GM12878 (cell line): ENCODE measurements at regions not wholly inside any gene's neighbourhood (a gene's known extent, or its start where the extent isn't known, plus 50 kb on each side); places are given as distances from the start of the nearest gene placed in this dataset.

Experiments
- ATAC-seq: fragments of 200-7000 bp; cut with Tn5 transposase; 3 replicates; pipeline ENCODE4 v1.9.1; 2020; ENCODE audit warnings: mild to moderate bottlenecking, moderate library complexity
- BruUV-seq: library from RNA; stranded (reverse); fragments of 400-500 nt; replicated peaks from 2 replicates; lab custom pipeline; 2021; lab: Mats Ljungman, UMichigan
- CTCF ChIA-PET: fragments of 300-600 bp; sonication (Branson Sonifier 250); formaldehyde crosslinking; extraction: SDS; loops from one replicate; lab custom pipeline; 2021; ENCODE audit warnings: inconsistent platforms; lab: Yijun Ruan, JAX
- POLR2A ChIA-PET: fragments of 350-600 bp; formaldehyde crosslinking; extraction: SDS; loops from one replicate; lab custom pipeline; 2021; ENCODE audit warnings: inconsistent platforms; lab: Charles Lee
- RAD21 ChIA-PET: fragments of 300-600 bp; sonication (Branson Sonifier 250); formaldehyde crosslinking; loops from one replicate; lab custom pipeline; 2023; ENCODE audit warnings: antibody characterized with exemption; ENCODE audit not compliant: unreplicated experiment; lab: Charles Lee
- SMC1A ChIA-PET: fragments of 300-600 bp; sonication (Branson Sonifier 250); formaldehyde crosslinking; loops from one replicate; lab custom pipeline; 2023; ENCODE audit not compliant: unreplicated experiment, uncharacterized antibody; lab: Charles Lee
- DNase-seq: peaks from one replicate; pipeline ENCODE4 v3.0.0-alpha.2; 2011; ENCODE audit warnings: low read depth, low spot score
- FAIRE-seq: peaks from 3 replicates; lab custom pipeline; 2011; peaks lifted over from hg19 to GRCh38; lab: Jason Lieb, UNC
- H2AFZ ChIP-seq: 2 replicates; pipeline ENCODE4 v1.6.0; 2011; ENCODE audit warnings: low read depth, low read length, control low read depth; ENCODE audit not compliant: control insufficient read depth
- H3K27ac ChIP-seq: 2 replicates; pipeline ENCODE4 v1.5.1; 2011; ENCODE audit warnings: control low read depth; ENCODE audit not compliant: control insufficient read depth, insufficient read depth
- H3K27me3 ChIP-seq, 2 experiments: replicated peaks in 1 of 2; 2 replicates each; pipeline versions ENCODE4 v1.6.0 to v1.6.1; 2011; ENCODE audit warnings: low read length in 1 of 2; ENCODE audit not compliant: control insufficient read depth in 2 of 2, insufficient read depth in 2 of 2
- H3K36me3 ChIP-seq, 2 experiments: 2 replicates each; pipeline ENCODE4 v1.5.1; 2011; ENCODE audit warnings: low read length in 1 of 2; ENCODE audit not compliant: control insufficient read depth in 2 of 2, insufficient read depth in 2 of 2
- H3K4me1 ChIP-seq: 2 replicates; pipeline ENCODE4 v1.6.1; 2011; ENCODE audit warnings: mild to moderate bottlenecking, low read length, moderate library complexity, mixed read lengths; ENCODE audit not compliant: control insufficient read depth, insufficient read depth
- H3K4me2 ChIP-seq: 2 replicates; pipeline ENCODE4 v1.6.0; 2011; ENCODE audit warnings: control low read depth; ENCODE audit not compliant: control insufficient read depth, insufficient read depth
- H3K4me3 ChIP-seq: fragments of 200-600 bp; sonication (generic); 2 replicates; pipeline ENCODE4 v1.5.1; 2016
- H3K79me2 ChIP-seq: 2 replicates; pipeline ENCODE4 v1.6.0; 2011; ENCODE audit warnings: low read length; ENCODE audit not compliant: control insufficient read depth, insufficient read depth
- H3K9ac ChIP-seq: 2 replicates; pipeline ENCODE4 v1.8.0; 2011; ENCODE audit warnings: low read length, control low read depth, mixed read lengths; ENCODE audit not compliant: control insufficient read depth, insufficient read depth
- H3K9me3 ChIP-seq: replicated peaks from 3 replicates; pipeline ENCODE4 v1.5.1; 2011; ENCODE audit warnings: mild to moderate bottlenecking, low read length; ENCODE audit not compliant: control insufficient read depth, insufficient read depth
- H4K20me1 ChIP-seq: 2 replicates; pipeline ENCODE4 v1.6.0; 2011; ENCODE audit not compliant: control insufficient read depth, insufficient read depth
- ATF7 ChIP-seq: fragments of 450-650 bp; IDR thresholded peaks from 2 replicates; pipeline ENCODE4 v1.6.1; 2016; ENCODE audit warnings: low read depth, mild to moderate bottlenecking
- BHLHE40 ChIP-seq, 2 experiments: fragments of 450-650 bp in 1 of 2; IDR thresholded peaks; 2 replicates each; pipeline ENCODE4 v1.6.1; 2011 to 2017; ENCODE audit warnings: low read depth in 2 of 2, borderline replicate concordance in 1 of 2, improper control_type of control experiment in 1 of 2, low read length in 1 of 2, mild to moderate bottlenecking in 1 of 2
- CHD1 ChIP-seq: IDR thresholded peaks from 2 replicates; pipeline ENCODE4 v1.6.1; 2012; ENCODE audit warnings: low read depth, low read length, improper control_type of control experiment
- ESRRA ChIP-seq: IDR thresholded peaks from 2 replicates; pipeline ENCODE4 v1.6.1; 2012; ENCODE audit warnings: mild to moderate bottlenecking, low read length, improper control_type of control experiment
- GATAD2B ChIP-seq: fragments of 450-650 bp; conservative IDR thresholded peaks from 2 replicates; pipeline ENCODE4 v1.6.1; 2017; ENCODE audit warnings: low read depth, mild to moderate bottlenecking, moderate library complexity
- JUNB ChIP-seq: IDR thresholded peaks from 2 replicates; pipeline ENCODE4 v1.6.1; 2016; ENCODE audit warnings: antibody characterized with exemption, mild to moderate bottlenecking
- MAX ChIP-seq: IDR thresholded peaks from 2 replicates; pipeline ENCODE4 v1.6.1; 2012; ENCODE audit warnings: low read depth, low read length, improper control_type of control experiment
- NFYB ChIP-seq: IDR thresholded peaks from 2 replicates; pipeline ENCODE4 v1.6.1; 2011; ENCODE audit warnings: low read depth, mild to moderate bottlenecking, low read length, improper control_type of control experiment, moderate library complexity; ENCODE audit not compliant: insufficient read depth
- PKNOX1 ChIP-seq: fragments of 450-650 bp; IDR thresholded peaks from 2 replicates; pipeline ENCODE4 v1.6.1; 2016; ENCODE audit warnings: mild to moderate bottlenecking
- PML ChIP-seq: IDR thresholded peaks from 2 replicates; pipeline ENCODE4 v1.6.1; 2012; ENCODE audit warnings: low read length, inconsistent platforms
- SMAD5 ChIP-seq: IDR thresholded peaks from 2 replicates; pipeline ENCODE4 v1.6.1; 2016; ENCODE audit warnings: antibody characterized with exemption, low read depth
- SMC3 ChIP-seq: IDR thresholded peaks from 2 replicates; pipeline ENCODE4 v1.6.1; 2011; ENCODE audit warnings: low read length, improper control_type of control experiment, borderline replicate concordance
- ZNF622 ChIP-seq: fragments of 450-650 bp; IDR thresholded peaks from 2 replicates; pipeline ENCODE4 v1.6.1; 2017; ENCODE audit warnings: mild to moderate bottlenecking, inconsistent platforms
- WGBS: methylation state at CpG from one replicate; pipeline ENCODE4 v1.1.6; 2016; ENCODE audit warnings: low lambda C conversion rate; ENCODE audit not compliant: insufficient replicate concordance, insufficient coverage; ENCODE audit errors: missing lambda C conversion rate; 5-methylcytosine and 5-hydroxymethylcytosine counted together
- in situ Hi-C: fragments of 300-500 bp; cut with MboI; formaldehyde crosslinking; loops from 9 replicates; pipeline ENCODE4 v1.14.3; 2018; ENCODE audit warnings: mixed read lengths
- intact Hi-C: fragments of 100-400 bp; cut with micrococcal nuclease; formaldehyde crosslinking; loops from one replicate; pipeline ENCODE4 v1.14.2; 2022; ENCODE audit not compliant: unreplicated experiment

- no peak for TF ChIP-seq GATAD2B
- TF ChIP-seq MAX: no peak
- TF ChIP-seq ESRRA: no peak
These were observed 270.0 kb upstream of the CDYL start (continued) for GRCh38 chr6:4506223-4506622.

DNA sequence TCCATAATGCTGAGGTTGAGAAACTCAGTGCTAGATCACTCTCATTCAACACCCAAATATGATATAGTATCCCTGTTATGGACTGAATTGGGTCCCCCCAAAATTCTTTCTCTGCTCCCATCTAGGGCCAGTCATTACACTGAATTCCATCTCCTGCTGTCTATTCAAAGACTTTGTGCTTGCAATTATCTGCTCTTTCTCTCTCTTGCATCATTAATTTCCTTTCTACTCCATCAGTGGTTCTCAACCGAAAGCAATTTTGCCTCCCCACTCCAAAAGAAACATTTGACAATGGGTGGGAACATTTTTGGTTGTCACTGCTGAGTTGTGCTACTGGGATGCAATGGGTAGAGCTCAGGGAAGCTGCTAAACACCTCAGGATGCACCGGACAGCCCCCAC, 271.5 kb upstream of the CDYL start:
- BruUV-seq: no TSS peak
- H3K9ac ChIP-seq: no peak overlapping the region
- SMC1A ChIA-PET: interaction anchor here (1.5 kb wide), 1 partner anchor 18 kb away, joined by 3 read pairs; no protein-coding TSS in a partner anchor
- no peak overlapping the region for H3K4me3 ChIP-seq
- CTCF ChIA-PET: no interaction called here
- ATAC-seq: no peak
- no peaks in the 10 kb centered on the region for H3K79me2 ChIP-seq
- no peaks in the 10 kb centered on the region for H4K20me1 ChIP-seq
- H2AFZ ChIP-seq: no peak overlapping the region
- 22% methylated on average over 2 of the region's 2 CpGs for WGBS
- no peak overlapping the region for H3K4me2 ChIP-seq
- in situ Hi-C loops: no loop called here
- no peak overlapping the region for H3K27ac ChIP-seq
- POLR2A ChIA-PET: no interaction called here
- no peak for FAIRE-seq
- H3K4me1 ChIP-seq: no peaks in the 10 kb centered on the region
- TF ChIP-seq BHLHE40 (IDR thresholded peaks at IDR 0.05; ENCODE audit: borderline replicate concordance in 1 of 2, low read depth in 2 of 2, low read length in 1 of 2): no peak
- TF ChIP-seq NFYB: no peak
- TF ChIP-seq JUNB: no peak
- TF ChIP-seq ZNF622: no peak
- TF ChIP-seq SMAD5: no peak
- TF ChIP-seq PKNOX1: no peak
- TF ChIP-seq SMC3: no peak
- TF ChIP-seq ATF7: no peak
- TF ChIP-seq PML: no peak
- TF ChIP-seq CHD1: no peak
- H3K9me3 ChIP-seq: no peaks in the 10 kb centered on the region
- H3K27me3 ChIP-seq: no peaks in the 10 kb centered on the region
- DNase-seq: no peak
- intact Hi-C loops: no loop called here
- no peaks in the 10 kb centered on the region for H3K36me3 ChIP-seq
- RAD21 ChIA-PET: no interaction called here
